ENCODE measurements at regions not wholly inside any gene's neighbourhood (a gene's known extent, or its start where the extent isn't known, plus 50 kb on each side); places are given as distances from the start of the nearest gene placed in this dataset.
"Not testable (repeated sequence)": the region's sequence is repeated elsewhere in the genome, so short reads cannot be mapped to it uniquely, and the experiment has no call there.

DNA sequence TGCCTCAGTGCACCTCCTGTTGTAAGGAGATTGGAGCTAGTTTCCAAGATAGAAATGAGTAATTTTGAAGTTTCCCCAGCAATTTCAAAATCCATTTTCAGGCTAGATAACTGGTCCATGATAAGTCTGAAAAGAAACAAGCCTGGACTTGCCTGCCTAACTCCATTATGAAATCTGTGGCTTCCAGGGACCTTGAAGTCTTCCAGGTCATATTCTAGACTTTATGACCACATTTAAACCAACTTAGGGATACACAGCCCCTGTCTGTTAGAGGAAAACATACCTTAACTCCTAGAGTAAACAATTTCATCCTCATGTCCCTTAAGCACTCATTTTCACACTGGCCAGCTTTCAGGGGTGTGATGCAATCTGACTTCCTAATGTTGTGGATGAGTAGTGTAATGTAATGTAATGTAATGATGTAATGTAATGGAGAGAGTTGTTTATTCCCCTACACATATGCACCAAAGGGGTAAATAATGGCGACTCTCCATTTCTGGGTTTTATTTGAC lies 96.7 kb upstream of the FAM20A start:
- DNase-seq: peak; percentile 50

GRCh38 chr17:68695659-68696058 lies 94.5 kb upstream of the FAM20A start:
- no peak for DNase-seq

DNA sequence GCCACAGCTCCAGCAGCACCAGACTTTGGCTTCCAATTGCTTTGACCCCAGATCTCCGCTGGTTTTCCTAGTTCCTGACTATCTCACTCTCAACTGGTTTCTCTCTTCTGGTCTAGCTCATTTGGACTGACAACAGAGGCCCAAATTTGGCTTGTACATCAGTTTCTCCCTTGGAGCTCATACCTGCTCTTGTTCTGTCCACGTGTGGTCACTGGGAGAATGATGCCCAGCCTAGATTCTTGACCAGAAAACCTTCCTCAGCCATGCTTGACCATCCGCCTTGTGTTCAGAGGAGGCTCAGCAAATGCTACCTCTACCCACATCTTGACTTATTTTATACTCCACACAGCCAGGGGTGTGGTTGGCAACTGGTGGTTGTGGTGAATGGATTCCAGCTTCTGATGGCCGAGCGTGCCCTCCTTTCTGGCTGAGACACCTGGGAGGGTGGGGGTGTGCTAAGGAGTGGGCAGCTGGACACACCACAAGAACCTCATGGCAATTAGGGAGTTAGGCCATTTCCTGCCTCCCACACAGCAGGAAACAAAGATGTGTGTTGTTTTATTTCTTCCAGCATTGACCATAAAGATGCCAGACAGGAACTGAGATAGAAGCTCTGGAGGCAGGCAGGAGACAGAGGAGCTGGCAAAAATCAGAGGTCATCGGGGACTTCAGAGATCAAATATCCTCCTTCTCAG lies 93.8 kb upstream of the FAM20A start:
- DNase-seq: no peak

DNA sequence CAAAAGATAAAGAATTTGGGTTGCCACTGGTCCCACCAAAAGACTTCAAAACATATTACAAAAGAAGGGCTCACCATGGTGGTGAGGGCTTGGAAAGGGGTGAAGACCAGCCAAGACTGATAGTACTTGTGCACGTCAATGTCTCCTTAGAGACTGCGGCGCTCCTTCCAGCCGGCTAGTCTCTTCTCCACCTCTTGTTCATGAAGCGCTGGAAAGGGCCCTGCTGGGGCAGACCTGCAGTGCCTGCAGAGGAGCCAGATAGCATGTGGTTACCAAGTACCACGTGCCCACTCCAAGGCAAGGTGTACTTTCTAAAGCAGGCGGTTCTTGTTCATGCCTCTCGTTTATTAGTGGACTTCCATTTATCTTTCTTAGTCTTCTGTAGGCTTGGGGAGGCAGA lies 92.7 kb upstream of the FAM20A start:
- DNase-seq: no peak

- DNase-seq: no peak
These were observed 92.3 kb upstream of the FAM20A start for GRCh38 chr17:68693466-68693865.

GRCh38 chr17:68686108-68686988 lies 85.2 kb upstream of the FAM20A start:
- no peak for DNase-seq

DNA sequence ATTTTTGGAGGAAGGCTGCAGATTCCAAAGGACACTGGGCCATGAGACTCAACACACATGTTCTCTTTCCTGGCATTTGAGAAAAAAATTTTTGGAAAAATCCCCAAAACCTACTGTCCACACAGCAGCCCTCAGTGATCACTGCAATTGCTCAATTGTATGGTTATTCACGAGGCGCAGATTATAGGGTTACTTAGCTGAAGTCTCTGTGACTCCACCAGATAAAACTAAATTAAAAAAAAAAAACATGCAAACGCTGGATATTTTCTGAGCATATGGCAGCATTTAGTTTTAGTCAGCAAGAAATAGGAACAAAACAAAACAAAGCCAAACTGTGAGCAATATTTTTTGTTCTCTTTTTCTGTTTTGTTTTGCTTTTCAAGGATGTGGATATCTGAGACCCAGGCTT lies 83.8 kb upstream of the FAM20A start:
- DNase-seq: no peak

GRCh38 chr17:68682903-68683302 lies 81.7 kb upstream of the FAM20A start:
- no peak for DNase-seq

- DNase-seq: no peak
These were observed 78.7 kb upstream of the FAM20A start for GRCh38 chr17:68679882-68680281.

DNA sequence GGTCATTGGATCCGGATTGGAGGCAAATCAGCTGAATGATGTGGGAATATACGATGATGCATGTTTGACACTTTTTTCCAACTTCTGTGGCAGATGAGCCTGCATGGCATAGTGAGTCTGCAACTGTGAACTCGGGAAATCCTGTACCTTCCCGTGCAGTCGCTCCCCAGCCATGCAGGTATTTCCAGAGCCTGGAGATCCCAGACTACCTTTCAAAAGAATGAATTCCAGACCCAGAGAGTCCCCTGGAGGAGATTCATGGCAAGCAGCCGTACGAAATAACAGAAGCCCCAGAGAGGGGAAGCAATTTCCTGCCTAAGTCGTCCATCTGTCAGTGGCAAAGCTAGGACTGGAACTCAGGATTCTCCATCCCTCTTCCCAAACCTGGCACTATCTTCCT lies 75.7 kb upstream of the FAM20A start:
- no peak for DNase-seq

GRCh38 chr17:68675723-68676122 lies 74.6 kb upstream of the FAM20A start:
- no peak for DNase-seq

DNA sequence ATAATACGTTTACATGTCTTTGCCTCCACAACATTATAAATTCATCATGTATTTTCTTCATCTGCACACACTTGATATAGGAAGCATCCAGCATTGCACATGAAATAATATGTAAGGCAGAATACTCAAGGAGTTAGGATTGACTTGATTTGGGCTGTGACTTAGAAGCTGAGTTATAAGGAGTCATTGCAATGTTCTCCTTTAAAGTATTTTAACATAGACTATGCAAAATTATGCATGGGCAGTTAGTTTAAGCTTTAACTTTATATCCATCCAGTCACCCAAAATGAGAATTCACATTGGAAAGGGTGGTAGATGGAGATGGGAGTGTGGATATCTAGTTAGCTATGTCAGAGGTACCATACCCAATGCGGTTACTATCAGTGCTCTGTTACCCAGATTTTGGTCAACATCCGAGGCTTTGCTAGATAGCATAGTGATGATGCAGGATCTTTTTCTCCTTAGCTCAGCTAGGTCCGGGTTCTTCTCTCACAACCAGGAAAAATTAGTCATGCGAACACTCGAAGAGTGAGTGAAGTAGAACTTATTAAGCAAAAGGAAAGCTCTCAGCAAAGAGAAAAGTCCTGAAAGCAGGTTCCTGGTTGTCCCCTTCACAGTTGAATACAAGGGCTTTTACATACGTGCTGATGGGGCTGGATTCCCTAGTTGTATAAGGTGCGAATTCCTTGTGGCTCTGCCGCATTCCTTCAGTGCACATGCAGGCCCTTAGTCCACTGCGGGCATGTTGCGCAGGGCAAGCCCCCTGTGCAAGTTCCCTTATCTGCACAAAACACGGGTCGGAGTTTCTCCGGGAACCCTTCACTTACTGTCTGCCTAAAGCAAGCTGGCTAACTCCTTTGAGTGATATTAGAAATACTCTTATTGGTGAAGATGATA lies 73.1 kb upstream of the FAM20A start:
- DNase-seq: no peak

DNA sequence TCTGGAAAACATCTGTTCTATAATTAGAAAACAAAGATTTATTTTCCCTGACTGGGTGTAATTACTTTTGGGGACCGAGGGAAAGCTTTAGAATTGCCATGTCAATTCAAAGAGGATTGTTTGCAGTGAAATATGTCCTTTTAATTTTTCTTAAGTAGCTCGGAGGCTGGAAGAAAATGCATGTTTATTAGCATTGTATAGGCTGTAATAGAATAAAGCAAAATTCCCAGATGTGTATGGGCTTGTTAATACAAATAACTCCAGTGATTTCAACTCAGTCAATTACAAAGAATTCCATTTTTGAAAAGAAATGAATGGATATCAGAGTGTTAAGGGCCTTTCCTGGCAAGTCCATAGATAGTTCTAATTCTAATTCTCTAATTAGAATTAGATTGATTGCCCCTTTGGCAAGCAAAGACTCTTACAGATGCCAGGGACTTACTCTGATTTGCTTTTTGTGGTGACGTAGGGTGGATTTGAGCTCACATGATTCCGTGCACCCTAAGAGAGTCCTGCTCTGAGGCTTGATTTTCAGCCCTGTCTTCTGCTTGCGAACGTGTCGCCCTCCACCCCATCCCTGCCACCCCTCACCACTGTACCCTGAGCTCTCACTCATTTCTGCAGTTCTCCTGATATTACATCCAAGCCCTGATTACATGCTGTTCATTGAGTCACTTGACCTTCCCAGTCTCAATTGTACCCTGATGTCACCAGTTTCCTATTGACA lies 70.0 kb upstream of the FAM20A start:
- DNase-seq: no peak

DNA sequence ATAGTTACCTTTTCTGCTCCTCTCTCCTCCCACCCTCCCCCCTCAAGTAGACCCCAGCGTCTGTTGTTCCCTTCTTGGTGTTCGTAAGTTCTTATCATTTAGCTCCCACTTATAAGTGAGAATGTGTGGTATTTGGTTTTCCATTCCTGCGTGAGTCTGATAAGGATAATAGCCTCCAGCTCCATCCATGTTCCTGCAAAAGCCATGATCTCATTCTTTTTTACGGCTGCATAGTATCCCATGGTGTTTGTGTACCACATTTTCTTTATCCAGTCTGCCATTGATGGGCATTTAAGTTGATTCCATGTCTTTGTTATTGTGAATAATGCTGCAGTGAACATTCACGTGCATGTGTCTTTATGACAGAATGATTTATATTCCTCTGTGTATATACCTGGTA lies 65.3 kb upstream of the FAM20A start:
- not testable (repeated sequence) for DNase-seq

GRCh38 chr17:68665373-68665772 lies 64.2 kb upstream of the FAM20A start:
- DNase-seq: no peak

GRCh38 chr17:68662479-68662878 lies 61.3 kb upstream of the FAM20A start:
- no peak for DNase-seq

- no peak for DNase-seq
These were observed 60.9 kb upstream of the FAM20A start for GRCh38 chr17:68662037-68662432.

DNA sequence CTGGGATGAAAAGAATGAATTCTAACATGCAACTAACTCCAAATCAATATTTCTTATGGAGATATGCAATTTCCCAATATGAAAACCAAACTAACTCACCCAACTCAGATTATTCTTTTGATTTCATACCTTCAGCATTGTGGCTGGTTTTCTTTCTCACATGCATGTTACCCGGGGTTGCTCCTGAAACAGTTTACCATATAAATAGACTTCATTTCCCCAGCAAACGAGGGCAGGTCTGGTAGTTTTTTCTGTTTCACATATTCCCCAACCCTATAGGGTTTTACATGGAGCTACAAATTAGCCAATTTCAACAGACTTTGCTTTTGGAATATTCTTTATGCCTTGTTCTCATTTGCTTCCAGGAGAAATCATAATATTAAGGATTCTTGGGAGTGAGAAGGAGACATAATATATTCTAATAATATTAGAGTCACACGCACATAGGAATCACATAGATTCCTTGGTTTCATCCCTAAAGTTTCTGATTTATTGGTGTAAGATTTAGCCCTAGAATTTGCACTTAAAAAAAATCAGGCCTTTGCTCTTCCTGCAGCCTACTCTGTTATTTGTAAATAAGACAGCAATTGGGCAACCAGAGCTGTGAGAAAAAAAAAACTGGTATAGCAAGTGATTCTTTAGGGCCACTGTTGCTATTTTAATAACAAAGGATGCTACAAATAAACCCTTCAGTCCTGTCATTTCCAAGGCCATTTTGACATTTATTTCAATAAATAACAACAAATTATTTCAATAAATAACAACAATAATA lies 60.3 kb upstream of the FAM20A start:
- DNase-seq: no peak

GRCh38 chr17:68660302-68660701 lies 59.1 kb upstream of the FAM20A start:
- DNase-seq: no peak

- DNase-seq: no peak
These were observed 58.0 kb upstream of the FAM20A start for GRCh38 chr17:68658999-68659780.

DNA sequence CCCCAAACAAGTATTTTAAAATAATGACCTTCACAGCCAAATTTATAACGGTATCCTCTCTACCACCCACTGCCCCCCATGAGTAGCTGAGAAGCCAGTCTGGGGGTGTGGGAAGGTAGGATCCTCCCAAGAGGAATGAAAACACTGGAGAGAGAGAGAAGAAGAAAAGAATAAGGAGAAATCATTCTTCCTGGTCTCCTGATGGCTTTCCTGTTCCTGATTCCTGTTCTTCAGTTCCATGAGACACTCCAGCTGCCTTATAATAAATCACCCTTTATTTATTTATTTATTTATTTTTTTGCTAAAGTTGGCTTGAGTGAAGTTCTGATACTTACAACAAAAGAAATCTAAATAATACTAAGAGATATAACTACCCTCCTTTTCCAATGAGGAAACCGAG lies 56.4 kb upstream of the FAM20A start:
- DNase-seq: no peak
